NT2/D1 (cell line): ENCODE measurements at regions not wholly inside any gene's neighbourhood (a gene's known extent, or its start where the extent isn't known, plus 50 kb on each side); places are given as distances from the start of the nearest gene placed in this dataset.

Source experiments
- YY1 ChIP-seq: IDR thresholded peaks from 2 replicates; pipeline ENCODE4 v1.6.1; 2011; ENCODE audit not compliant: insufficient read length, insufficient read depth
- ZNF274 ChIP-seq: IDR thresholded peaks from 2 replicates; pipeline ENCODE4 v1.6.1; 2011; ENCODE audit warnings: mild to moderate bottlenecking, low read depth, low read length

GRCh38 chr3:22068619-22069018, 317.6 kb upstream of the ZNF385D start:
- TF ChIP-seq ZNF274 (no peak), YY1 (no peak)
